ENCODE measurements at regions not wholly inside any gene's neighbourhood (a gene's known extent, or its start where the extent isn't known, plus 50 kb on each side); places are given as distances from the start of the nearest gene placed in this dataset.

GRCh38 chr7:68256295-68256694, 1259.7 kb downstream of the TYW1 start:
- no peak overlapping the region for H3K27ac ChIP-seq
- intact Hi-C loops (cut with DNase I; ENCODE audit: low total_unique reads): no loop called here
- H3K36me3 ChIP-seq: no peaks in the 10 kb centered on the region
- no peak for TF ChIP-seq CTCF (IDR thresholded peaks at IDR 0.05)
- H3K27me3 ChIP-seq: peaks cover 0 to 2% of the 10 kb centered on the region in 2 donors
- no peak for DNase-seq
- no peaks in the 10 kb centered on the region for H3K9me3 ChIP-seq
- H3K4me1 ChIP-seq: no peaks in the 10 kb centered on the region
- no peak overlapping the region for H3K4me3 ChIP-seq

GRCh38 chr7:68258609-68259008, 1262.0 kb downstream of the TYW1 start:
- H3K4me3 ChIP-seq: no peak overlapping the region
- no peak for DNase-seq
- no peaks in the 10 kb centered on the region for H3K9me3 ChIP-seq
- intact Hi-C loops (cut with DNase I; ENCODE audit: low total_unique reads): no loop called here
- TF ChIP-seq CTCF (IDR thresholded peaks at IDR 0.05): no peak
- H3K36me3 ChIP-seq: no peaks in the 10 kb centered on the region
- peaks cover 0 to 2% of the 10 kb centered on the region in 2 donors for H3K27me3 ChIP-seq
- no peaks in the 10 kb centered on the region for H3K4me1 ChIP-seq
- no peak overlapping the region for H3K27ac ChIP-seq

GRCh38 chr7:68265258-68265657, 1268.6 kb downstream of the TYW1 start:
- Histone ChIP-seq H3K4me3 (no peak overlapping the region), H3K9me3 (peaks cover 0 to 26% (median 15%) of the 10 kb centered on the region in 3 donors), H3K27me3 (no peaks in the 10 kb centered on the region), H3K4me1 (no peaks in the 10 kb centered on the region), H3K27ac (no peak overlapping the region), H3K36me3 (no peaks in the 10 kb centered on the region)
- intact Hi-C loops (cut with DNase I; ENCODE audit: low total_unique reads): no loop called here
- TF ChIP-seq CTCF (IDR thresholded peaks at IDR 0.05): no peak
- no peak for DNase-seq

GRCh38 chr7:68266004-68266579, 1269.5 kb downstream of the TYW1 start:
- Histone ChIP-seq H3K4me1 (no peaks in the 10 kb centered on the region), H3K4me3 (no peak overlapping the region), H3K9me3 (peaks cover 0 to 26% (median 15%) of the 10 kb centered on the region in 3 donors), H3K27me3 (no peaks in the 10 kb centered on the region), H3K27ac (no peak overlapping the region), H3K36me3 (no peaks in the 10 kb centered on the region)
- DNase-seq: no peak
- intact Hi-C loops (cut with DNase I; ENCODE audit: low total_unique reads): no loop called here
- no peak for TF ChIP-seq CTCF (IDR thresholded peaks at IDR 0.05)

- Histone ChIP-seq H3K27ac (no peak overlapping the region), H3K4me1 (no peaks in the 10 kb centered on the region), H3K4me3 (no peak overlapping the region), H3K36me3 (no peaks in the 10 kb centered on the region), H3K9me3 (peaks cover 0 to 26% (median 15%) of the 10 kb centered on the region in 3 donors), H3K27me3 (no peaks in the 10 kb centered on the region)
- TF ChIP-seq CTCF (IDR thresholded peaks at IDR 0.05): no peak
- intact Hi-C loops (cut with DNase I; ENCODE audit: low total_unique reads): no loop called here
- DNase-seq: no peak
Measured at GRCh38 chr7:68267486-68267885, 1270.9 kb downstream of the TYW1 start.

- no peak for TF ChIP-seq CTCF (IDR thresholded peaks at IDR 0.05)
- Histone ChIP-seq H3K9me3 (peaks cover 0 to 26% (median 15%) of the 10 kb centered on the region in 3 donors), H3K4me1 (no peaks in the 10 kb centered on the region), H3K27me3 (no peaks in the 10 kb centered on the region), H3K36me3 (no peaks in the 10 kb centered on the region), H3K4me3 (no peak overlapping the region), H3K27ac (no peak overlapping the region)
- intact Hi-C loops (cut with DNase I; ENCODE audit: low total_unique reads): no loop called here
- no peak for DNase-seq
Measured at GRCh38 chr7:68269405-68269804, 1272.8 kb downstream of the TYW1 start.
